AG08396 (cell line): ENCODE measurements at regions not wholly inside any gene's neighbourhood (a gene's known extent, or its start where the extent isn't known, plus 50 kb on each side); places are given as distances from the start of the nearest gene placed in this dataset.

Source experiments
- DNase-seq: peaks from one replicate; pipeline ENCODE4 v3.0.0; 2012; ENCODE audit warnings: low spot score, mixed read lengths

DNA sequence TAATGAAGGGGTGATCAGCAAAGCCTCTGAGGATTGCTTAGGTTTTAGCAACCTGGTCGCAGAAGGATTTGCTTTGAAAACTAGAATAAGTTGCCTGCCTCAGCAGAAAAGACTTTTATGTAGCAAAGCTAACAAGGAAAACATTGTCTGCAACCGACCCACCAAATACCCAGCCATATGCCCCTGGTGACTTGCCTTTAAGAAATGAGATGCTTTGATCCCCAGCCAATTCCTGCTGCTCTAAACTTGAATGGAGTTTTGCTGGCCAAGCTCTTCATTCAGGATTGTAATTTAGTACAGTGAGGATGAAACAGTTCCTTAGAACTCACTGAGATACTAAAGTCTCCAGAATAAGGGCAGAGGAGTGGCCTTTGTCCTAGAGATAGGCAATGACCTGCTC, 139.8 kb upstream of the PROK2 start:
- DNase-seq: no peak

DNA sequence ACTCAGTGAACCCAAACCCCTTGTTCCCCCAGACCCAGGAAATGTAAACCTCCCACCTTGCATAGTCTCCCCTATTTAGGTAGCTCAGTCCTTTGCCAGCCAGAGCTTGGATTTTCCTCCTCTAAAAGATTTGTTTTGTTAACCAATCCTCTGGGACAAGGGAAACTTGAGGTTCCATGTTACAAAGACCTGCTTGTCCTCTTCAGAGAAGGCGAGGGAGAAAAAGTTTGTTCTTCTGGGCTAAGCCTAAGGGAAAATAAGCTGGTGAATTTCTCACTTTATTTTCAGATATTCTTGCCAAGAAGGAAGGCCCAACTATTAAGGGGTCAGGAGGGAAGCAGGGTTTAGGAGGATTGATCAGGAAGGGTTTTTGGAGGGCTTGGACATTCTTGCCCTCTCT, 136.1 kb upstream of the PROK2 start:
- DNase-seq: no peak

DNA sequence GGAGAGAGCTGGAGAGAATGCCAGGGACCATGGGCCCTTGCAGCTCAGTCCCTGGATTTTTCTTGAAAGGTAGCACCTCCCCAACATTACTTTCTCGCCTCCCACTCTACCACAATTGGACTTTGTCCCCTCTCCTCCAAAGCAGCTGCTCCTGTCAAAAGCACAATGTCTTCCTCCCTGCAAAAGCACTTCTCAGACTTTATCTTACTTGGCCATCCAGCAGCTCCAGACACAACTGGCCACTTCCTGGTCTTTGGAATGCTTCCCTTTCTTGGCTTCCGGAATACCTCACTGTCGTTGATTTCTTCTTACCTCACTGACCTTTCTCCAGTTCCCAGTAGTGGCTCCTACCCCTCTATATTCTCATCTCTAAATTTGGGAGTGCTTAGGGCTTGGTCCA, 134.6 kb upstream of the PROK2 start:
- no peak for DNase-seq

DNA sequence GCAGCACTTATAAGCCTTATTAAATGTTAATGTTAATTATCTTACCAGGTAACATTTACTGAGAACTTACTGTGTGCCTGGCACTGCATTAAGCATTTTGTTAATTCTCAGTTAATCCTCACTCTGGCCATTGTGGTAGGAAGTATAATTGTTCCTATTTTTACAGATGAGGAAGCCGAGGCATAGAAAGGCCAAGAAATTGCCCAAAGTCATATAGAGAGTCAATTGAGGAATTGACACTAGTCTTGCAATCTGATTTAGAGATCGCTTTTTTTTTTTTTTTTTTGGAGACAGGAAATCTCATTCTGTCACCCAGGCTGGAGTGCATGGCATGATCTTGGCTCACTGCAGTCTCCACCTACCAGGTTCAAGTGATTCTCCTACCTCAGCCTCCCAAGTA, 132.6 kb upstream of the PROK2 start:
- no peak for DNase-seq

DNA sequence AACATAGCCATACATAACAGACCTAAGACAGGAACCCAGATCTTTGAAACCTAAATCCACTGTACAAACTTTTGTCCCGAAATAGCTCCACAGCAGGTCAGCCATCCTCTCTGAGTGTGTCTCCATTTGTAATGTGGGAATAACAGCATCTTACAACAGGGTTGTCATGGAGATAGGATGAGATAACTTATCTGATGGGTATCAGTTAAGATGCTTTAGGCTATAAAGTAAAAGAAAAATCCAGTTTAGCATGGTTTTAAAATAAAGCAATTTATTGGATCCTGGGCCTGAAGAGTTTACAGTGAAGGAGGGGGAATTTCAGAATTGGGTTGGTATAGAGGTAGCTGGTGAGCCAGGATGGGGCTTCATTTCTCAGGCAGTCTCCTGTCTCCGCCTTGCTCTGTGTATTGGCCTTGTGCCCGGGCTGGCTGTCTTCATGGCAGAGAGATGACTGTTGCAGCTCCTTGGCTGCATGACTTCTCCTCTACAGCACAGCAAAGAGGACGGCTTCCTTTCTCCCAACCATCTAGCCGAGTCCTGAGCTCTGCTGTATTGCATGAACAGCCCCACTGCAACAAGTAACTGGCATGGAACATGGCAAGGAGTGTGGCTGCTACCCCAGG, 131.9 kb upstream of the PROK2 start:
- DNase-seq: peak; percentile 31

DNA sequence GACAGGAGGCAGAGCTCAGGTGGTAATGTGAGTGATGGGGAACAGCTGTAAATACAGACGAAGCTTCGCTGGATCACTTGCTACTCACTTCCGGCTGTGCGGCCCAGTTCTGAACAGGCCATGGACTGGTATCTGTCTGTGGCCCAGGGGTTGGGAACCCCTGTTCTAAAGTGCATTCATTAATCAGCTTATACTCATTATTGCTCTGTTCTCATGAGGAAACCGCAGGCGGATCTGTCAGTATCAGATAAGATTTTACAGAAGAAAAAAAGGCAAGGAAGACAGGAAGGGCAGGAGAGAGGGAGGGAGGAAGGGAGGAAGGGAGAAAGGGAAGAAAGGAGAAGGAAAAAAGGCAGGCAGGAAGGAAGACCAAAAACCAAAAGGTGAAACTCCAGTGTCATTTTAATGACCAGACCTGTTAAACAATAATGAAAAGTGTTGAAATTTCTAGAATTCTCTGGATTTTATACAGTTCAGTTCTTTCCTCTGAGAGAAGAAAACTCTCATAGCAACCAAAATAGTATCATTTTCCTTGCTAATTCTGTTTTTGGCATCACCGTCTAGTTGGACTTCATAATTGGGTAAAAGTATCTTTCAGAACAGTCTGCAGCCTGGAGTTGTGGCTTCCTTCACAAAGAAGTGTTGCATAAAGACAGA, 128.0 kb upstream of the PROK2 start:
- DNase-seq: no peak

DNA sequence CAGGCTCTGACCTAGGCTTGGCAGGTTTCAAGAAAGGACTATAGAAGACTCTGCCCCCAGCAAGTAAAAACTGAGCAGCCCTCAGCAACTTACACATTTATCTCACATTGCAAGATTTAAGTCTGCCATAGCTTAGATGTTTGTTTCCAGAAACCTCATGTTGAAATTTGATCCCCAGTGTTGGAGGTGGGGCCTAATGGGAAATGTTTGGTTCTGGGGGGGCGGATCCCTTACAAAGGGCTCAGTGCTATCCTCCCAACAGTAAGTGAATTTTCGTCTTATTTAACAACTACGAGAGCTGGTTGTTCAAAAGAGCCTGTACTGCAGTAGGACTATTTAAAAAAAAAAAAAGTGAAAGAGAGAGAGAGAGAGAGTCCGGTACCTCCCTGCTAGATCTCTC, 125.2 kb upstream of the PROK2 start:
- DNase-seq: no peak

DNA sequence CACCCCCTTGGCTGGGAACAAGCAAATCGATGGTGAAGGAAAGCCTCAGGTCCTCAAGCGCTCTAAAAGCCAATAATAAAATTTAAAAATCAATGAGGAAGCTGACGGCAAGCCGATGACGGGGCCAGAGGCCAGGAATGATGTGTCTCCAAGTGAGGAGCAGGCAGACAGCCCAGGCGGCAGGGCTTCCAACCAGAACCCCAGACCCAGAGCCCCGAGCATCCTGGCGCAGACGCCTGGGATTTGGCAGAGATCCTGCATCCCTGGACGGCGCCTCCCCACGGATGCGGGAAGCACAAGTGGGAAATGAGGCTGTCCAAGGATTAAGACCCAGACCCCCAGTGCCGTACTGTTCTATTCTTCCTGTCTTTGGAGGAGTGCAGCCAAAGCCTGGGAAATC, 123.0 kb upstream of the PROK2 start:
- no peak for DNase-seq

DNA sequence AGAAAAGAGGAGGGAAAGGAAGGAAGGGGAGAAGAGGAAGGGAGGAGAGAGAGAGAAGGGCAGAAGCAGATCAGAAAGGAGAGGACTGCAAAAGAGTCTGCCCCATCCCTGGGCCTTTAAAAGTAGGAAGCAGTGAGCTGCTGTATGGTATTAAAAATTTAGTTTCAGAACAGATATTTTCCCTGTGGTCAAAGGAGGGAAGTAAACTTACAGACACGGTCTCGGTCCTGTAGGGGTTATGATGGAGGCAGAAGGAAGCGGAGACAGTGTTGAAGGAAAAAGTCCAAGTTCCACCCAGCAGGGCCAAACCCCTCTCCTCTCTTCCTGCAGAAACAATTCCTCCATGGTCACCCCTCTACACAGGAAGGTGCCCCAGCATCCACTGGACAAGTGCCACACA, 122.0 kb upstream of the PROK2 start:
- DNase-seq: no peak

DNA sequence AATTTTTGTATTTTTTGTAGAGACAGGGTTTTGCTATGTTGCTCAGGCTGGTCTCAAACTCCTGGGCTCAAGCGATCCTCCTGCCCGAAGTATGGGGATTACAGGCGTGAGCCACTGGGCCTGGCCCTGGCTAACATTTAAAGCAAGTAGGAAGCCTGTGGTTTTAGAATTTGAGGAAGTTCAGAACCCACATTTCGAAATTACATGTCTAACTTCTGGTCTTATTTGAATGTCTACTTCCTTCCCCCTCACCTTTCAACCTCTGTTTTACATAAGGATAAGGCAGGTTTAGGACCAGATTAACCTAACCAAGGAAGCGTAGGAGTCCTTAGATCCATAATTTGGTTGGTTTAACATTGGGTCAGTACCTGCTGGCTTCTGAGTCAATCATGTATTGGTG, 120.5 kb upstream of the PROK2 start:
- no peak for DNase-seq

DNA sequence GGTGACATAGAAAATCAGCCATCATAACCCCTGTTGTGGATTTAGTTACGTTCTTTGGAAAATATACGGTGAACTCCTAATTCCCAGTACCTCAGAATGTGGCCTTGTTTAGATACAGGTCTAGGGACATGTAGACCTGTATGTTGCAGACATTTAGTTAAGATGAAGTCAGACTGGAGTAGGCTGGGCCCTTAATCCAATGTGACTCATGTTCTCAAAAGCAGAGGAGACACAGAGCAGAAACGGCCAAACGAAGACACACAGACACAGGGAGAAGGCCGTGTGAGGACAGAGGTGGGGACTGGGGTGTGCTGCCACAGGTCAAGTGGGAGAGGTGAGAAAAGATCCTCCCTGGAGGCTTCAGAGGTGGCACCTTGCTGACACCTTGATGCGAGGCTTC, 119.0 kb upstream of the PROK2 start:
- DNase-seq: no peak

DNA sequence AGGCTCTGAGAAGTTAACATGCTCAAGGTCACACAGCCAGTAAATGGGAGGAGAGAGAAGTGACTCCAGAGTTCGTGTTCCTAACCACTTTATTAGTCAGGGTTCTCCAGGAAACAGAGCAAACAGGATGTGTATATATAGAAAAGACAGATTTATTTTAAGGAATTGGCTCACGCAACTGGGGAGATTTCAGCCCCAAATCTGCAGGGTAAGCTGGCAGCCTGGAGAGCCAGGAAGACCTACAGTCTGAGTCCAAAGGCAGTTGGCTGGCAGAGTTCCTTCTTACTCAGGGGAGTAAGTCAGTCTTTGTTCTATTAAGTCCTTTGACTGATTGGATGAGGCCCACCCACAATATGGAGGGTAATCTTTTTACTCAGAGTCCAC, 118.2 kb upstream of the PROK2 start:
- no peak for DNase-seq

DNA sequence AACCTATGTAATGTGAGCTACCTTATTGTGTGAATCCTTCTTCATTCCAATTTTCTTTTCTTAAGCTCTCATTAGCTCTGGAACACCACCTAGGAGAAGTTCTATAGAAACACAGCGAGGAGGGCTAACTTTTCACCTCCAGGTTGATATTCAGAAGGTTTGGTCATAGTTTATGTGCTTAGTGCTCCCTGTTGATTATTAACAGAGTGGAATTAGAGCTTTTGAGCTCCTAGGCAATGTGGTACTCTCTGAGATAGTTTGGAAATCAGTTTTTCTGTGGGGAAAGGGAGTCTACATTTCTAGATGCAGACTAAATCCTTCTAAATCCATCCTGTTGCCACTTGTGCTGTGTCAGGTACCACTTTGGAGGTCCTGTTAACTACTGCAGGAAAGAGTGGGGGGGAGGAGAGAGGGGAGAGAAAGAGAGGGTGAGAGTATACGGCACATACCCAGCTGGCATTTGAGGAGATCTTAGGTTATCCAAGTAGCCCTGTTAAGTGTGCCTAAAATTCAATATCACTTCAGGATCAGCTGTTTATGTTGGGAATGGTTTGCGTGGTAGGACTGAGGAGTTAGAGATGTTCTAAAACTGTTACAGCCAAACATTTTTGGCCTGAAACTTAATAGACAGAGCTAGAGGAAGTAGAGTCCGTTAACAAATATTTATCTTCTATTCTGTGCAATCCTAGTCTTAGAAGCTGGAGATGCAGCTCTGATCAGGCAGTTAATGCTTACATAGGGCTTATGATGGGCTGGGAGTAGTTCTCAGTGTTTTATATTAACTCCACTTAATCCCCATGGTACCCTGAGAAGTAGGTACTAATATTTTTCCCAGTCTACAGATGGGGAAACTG, 117.5 kb upstream of the PROK2 start:
- DNase-seq: no peak

DNA sequence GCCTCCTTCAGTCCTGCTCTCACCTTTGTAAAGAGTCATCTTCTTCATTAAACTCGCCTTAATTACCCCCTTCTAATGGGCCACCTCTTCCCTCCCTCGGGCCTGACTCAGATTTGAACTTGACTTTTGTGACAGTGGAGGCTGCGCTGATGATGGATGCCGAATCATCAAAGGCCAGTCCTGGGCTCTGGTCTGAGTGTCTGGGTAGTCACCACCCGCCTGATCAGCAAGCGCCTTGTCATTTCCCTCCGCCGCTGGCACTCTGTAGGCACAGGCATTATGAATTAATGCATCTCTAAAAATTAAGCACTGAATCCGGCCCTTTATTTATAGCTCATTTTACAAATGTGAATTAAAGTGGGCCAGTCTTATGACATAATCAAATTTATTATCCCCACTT, 116.7 kb upstream of the PROK2 start:
- no peak for DNase-seq

DNA sequence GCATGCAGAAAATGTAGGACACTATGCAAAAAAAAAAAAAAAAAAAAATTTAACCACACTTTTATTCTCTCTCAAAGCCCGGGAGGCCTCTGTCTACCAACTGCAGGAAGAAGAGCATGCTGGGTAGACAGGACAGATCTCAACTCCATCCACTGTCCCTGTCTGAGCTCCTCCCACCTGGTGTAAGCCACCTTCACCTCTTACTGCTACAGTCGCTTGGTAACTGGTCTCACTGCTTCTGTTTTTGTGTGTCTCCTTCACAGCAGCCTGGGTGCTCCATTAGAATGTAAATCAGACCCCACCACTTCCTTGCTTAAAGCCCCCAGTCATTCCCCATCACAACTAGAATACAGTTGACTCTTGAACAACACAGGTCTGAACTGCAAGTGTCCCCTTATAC, 115.1 kb upstream of the PROK2 start:
- no peak for DNase-seq

DNA sequence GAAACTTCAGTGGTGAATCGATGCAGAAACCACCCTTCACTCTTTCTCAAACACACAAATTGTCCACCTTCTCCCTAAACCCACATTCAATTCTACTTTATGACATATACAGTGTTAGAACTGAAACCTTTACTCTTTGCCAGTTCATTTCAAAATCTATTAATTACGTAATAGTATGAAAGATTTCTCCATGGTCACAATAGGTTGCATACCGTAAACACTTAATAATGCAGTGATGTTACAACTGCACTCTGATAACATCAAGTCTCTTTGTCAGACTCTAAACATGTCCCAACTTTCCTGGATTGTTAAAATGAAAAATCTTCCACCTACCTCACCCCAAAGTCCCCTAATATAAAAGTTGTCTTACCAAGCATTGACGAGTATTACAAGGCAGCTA, 111.8 kb upstream of the PROK2 start:
- no peak for DNase-seq

DNA sequence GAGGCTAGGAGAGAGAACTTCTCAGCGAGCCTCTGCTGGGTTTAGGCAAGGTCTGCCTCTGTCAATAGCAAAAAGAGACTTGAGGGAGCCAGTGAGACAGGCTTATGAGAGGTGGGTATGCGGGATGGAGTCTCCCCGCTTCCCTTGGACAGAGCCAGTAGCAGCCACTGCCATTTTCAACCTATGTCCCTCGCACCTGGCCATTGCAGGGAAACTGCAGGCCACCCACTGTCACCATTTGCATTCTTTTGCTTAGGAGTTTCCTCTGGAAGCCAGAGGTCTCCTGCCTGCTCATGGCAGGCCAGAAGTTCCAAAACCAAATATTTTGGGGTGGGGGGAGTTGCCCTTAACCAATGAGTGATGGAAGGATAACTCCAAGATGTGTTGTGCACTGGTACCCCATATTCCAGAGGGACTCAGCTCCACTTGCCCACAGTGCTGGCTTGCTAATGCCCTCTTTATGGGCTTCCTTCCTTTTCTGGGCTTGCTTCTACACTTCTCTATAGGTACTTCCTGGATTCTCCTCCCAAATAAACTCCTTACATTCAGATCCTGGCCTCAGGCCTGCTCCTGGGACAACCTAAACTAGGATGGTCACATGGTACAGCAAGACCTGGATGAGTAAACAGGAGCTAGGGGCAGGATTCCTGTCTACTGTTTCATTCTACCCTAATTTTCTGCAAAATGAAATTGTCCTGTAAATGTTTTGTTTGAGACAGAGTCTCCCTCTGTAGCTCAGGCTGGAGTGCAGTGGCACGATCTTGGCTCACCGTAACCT, 108.9 kb upstream of the PROK2 start:
- no peak for DNase-seq

DNA sequence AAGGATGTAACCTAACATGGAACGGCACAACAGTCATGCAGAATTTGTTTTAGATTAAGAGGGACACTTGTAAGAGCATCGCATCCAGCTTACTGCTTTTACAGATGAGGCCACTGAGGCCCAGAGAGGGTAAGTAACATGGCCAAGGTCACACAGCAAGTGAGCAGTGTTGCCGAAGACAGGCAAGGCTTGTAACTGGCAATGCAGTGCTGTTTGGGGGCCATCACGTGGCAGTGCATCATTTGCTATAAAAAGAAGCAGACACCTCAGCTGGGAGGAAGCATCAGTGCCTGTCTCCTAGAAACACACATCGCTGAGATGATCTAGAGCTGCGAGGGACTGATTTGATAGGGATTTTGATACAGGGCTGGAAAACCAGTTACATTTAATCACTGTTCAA, 108.2 kb upstream of the PROK2 start:
- DNase-seq: no peak

DNA sequence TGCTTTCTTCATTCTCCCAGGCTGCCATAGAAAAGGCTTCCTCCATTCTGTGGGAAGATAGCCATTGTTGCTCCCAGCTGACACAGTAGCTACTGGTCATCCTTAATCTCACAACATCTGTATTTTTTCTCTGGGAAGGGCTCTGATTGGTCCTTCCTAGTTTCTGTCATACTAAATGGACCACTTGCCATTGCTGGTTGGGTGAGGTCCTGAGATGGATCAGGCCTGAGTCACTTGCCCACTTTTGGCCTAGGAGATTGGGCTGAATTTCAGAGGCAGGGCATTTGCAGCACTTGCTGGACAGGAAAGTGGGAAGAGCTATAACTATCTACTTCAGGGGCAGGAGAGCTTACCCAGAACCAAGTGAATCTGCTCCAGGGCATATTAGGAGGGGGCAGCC, 106.5 kb upstream of the PROK2 start:
- DNase-seq: no peak

DNA sequence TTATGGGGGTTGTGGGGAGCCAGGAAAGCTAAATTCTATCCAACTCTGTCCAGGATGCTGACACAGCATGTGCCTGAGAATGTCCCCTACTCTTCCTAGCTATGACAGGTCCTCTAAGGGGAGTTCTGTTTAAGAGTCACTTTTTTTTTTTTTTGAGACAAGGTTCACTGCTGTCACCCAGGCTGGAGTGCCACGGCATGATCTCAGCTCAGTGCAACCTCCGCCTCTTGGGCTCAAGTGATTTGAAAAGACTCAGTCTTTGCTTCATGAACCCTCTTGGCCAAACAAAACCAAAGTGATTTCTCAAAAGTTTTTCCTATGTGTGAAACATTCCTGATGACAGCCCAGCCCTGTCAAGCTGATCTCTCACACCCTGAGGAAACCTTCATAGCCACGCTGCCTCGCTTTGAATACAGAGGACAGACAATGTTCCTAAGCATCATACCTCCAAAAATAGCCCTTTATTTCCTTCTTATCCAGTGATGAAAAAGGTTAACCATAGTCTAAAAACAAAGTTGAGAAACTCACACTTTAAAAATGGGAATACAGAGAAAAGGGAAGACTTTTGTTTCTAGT, 105.5 kb upstream of the PROK2 start:
- no peak for DNase-seq

DNA sequence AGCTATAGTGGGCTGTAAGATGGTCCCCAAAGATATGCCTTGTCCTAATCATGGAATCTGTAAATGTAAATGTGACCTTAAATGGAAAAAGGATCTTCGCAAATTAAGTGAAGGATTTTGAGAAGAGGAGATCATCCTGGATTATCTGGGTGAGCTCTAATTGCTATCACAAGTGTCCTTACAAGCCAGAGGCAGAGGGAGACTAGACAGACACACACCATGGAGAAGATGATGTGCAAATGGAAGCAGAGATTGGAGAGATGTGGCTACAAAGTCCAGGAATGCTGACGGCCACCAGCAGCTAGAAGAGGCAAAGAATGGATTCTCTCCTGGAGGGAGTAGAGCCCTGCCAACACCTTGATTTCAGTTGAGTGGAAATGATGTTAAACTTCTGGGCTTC, 102.3 kb upstream of the PROK2 start:
- DNase-seq: no peak

DNA sequence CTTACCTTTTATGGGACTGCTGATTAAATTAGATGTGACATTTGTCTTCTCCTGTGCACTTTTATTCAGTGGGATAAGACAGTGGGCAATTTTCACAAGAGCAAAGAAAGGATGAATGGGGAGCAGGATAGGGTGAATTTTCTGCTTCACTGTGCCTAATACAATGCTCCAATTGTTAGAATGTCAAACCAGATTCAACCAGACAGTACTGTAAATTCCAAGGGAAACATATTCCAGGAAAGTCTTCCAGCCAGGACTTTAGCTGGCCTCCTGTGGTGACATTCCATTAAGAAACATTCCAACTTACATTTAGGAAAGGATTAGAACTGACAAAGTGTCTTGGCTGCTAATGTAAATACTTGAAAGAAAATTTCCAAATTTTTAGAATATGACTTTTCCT, 100.1 kb upstream of the PROK2 start:
- no peak for DNase-seq
